ENCODE measurements at regions not wholly inside any gene's neighbourhood (a gene's known extent, or its start where the extent isn't known, plus 50 kb on each side); places are given as distances from the start of the nearest gene placed in this dataset.

DNA sequence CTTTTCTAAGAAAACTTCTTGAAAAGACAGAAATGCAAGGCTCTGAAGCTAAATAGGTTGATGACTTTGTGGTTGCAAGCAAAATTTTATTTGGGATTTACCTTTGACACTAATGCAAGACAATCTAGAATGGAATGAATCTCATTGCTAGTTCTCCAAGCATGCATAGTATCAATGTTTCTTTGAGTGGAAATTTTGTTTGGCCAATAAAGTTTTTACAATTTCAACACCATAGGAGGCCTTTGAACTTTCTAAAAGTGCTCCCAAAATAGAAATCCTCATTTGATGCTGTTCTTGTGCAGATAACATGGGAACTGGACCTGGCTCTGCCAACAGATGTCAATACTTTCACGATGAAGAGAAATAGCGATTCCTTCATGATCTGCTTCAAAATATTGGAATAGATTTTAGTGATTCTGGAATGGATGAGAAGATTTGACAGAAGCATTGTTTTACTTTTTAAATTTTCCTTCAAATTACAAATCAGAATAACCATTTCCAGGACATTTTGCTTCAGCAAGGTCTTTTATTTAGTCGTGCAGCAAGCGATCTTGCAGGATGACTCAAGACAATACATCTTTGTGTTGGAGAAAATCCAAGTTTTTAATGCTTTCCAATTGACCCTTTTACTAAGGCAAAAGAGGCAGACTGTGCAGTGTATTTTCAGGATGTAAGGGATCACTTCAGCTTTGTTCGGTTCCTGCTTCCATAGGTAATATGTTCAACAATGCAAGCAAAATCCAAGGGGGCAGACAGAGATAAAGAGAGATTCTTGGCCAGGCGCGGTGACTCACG is 51.7 kb upstream of the OTUD4 start:
- DNase-seq: no peak

- no peak for DNase-seq
Observed at GRCh38 chr4:145230726-145231125, 50.3 kb upstream of the OTUD4 start.

Data from hematopoietic multipotent progenitor cell treated with erythropoietin and hydrocortisone succinate and interleukin-3 and kit ligand, for 8 days (in vitro differentiated cells).